ACHN (cell line): ENCODE measurements at regions not wholly inside any gene's neighbourhood (a gene's known extent, or its start where the extent isn't known, plus 50 kb on each side); places are given as distances from the start of the nearest gene placed in this dataset.
"Not testable (repeated sequence)": the region's sequence is repeated elsewhere in the genome, so short reads cannot be mapped to it uniquely, and the experiment has no call there.

Experiments
- DNase-seq: peaks from one replicate; pipeline ENCODE4 v3.0.0-alpha.2; 2015
- in situ Hi-C: cut with HindIII; loops from 2 replicates; pipeline ENCODE4 v1.10.0; 2017; ENCODE audit warnings: low sequenced_read_pairs, low pct_ligation_motif_present, low pct_unique_long_range_greater_than_20kb

GRCh38 chr3:15977598-15978232, 179.9 kb upstream of the ANKRD28 start:
- in situ Hi-C loops: no loop called here
- no peak for DNase-seq

- in situ Hi-C loops: no loop called here
Observed at GRCh38 chr3:15978801-15979200, 181.0 kb upstream of the ANKRD28 start.

DNA sequence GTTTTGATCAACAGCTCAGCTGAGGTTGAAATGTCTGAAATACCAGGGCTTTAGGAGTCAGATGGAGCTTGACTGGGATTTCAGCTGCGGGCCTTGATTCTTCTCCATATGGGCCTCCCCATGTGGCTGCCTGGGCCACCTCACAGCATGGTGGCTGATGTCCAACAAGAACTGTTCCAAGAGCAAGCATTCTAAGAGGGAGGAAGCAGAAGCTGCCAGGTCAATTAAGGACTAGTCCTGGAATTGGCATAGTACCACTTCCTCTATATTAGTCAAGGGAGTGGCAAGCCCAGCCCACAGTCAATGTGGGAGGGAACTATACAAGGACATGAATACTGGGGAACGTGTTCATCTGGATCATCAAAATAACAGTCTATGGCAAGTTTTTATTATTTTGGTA, 181.7 kb upstream of the ANKRD28 start:
- DNase-seq: no peak
- in situ Hi-C loops: no loop called here

More at GRCh38 chr3:15978801-15979200, 181.0 kb upstream of the ANKRD28 start:
- no peak for DNase-seq

DNA sequence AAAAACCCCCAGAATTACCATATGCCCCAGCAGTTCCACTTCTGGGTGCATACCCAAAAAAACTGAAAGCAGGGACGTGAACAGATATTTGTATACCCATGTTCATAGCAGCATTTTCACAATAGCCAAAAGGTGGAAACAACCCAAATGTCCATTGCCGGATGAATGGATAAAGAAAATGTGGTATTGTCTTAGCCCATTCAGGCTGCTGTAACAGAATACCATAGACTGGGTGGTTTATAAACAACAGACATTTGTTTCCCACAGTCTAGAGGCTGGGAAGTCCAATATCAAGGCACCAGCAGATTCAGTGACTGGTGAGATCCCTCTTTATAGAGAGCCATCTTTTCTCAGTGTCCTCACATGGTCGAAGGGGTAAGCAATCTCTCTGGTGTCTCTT, 182.1 kb upstream of the ANKRD28 start:
- in situ Hi-C loops: no loop called here
- DNase-seq: no peak

DNA sequence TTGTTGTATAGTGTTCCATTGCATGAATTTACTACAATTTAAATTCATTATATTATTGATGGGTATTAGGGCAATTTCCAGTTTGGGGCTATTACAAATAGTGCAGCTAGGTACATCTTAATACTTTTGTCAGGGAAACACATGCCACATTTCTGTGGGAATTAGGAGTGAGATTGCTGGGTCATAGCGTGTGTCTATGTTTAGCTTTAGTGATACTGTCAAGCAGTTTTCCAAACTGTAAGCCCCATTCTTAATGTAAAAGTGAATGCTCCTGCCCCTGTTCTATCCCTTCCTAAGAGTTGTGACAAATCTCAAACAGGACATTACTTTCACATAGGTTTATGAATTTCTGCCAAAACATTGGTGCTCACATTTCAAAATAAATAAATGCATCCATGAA, 184.5 kb upstream of the ANKRD28 start:
- in situ Hi-C loops: no loop called here
- peak; percentile 2 for DNase-seq

DNA sequence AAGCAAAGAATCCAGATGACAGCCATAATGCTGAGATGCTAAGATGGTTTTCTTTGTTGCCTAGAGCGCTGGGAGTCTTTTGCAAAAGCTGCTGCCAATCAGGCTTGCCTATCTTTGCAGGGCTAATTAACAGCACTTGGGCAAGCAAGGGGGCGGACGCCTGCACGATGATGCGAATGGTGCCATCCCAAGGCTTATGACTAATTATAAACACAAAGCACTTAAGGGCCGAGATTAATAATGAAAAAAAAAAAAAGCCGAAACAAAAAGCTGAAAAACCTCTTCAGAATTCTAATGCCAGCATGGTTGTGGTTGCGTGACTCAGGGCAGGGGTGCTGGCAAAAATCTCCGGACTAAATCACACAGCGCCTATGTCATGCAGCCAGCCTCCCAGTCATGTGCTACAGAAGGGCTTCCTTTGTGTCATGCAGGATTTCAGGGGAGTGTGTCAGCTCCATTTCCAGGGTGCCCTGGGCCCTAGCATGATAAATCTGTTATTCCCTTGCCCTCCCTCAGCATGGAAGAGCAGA, 185.0 kb upstream of the ANKRD28 start:
- DNase-seq: peak; percentile 88
- in situ Hi-C loops: no loop called here

DNA sequence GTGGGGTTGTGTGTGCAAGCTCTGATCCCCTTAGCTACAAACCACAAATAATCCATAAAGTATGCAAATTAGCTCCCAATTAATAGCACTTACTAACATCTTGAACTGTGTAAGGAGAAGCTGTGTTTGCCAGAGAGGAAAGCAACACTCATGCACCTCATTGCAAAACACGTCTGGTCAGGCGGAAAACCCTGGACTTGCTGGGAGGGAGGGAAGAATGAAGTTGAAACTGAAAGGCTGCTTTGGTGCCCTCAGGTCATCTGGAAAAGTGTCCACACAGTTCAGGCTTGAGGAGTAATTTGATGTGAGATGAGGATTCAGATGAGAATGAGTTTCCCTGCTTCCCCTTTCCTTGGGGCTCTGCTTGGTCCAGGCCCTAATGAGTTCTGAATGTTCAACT, 185.5 kb upstream of the ANKRD28 start:
- in situ Hi-C loops: no loop called here
- peak; percentile 30 for DNase-seq

DNA sequence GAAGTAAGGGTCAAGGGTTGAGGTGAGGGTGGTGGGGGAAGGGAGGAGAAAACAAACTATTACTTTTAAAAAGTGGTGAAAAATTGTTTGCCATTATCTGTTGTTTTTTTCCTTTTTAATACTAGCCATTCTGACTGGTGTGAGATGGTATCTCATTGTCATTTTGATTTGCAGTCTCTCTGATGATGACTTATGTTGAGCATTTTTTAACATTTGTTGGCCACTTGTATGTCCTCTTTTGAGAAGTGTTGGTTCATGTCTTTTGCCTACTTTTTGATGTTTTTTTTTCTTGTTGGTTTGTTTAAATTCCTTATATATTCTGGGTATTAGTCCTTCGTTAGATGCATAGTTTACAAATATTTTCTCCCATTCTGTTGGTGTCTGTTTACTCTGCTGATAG, 185.9 kb upstream of the ANKRD28 start:
- no peak for DNase-seq
- in situ Hi-C loops: no loop called here

DNA sequence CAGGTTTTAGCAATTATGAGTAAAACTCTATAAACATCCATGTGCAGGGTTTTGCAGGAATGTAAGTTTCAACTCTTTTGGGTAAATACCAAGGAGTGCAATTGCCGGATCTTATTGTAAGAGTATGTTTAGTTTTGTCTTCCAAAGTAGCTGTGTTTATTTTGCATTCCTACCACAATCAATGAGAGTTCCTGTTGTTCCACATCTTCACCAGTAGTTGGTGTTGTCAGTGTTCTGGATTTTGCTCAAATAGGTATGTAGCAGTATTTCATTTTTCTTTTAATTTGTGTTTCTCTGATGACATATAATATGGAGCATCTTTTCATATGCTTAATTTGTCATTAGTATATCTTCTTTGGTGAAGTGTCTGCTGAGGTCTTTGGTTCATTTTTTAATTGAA, 185.1 kb upstream of the GALNT15 start:
- in situ Hi-C loops: no loop called here
- no peak for DNase-seq

GRCh38 chr3:15993660-15994059, 180.8 kb upstream of the GALNT15 start:
- in situ Hi-C loops, DNase-seq: not testable (repeated sequence)

GRCh38 chr3:15996496-15996895, 178.0 kb upstream of the GALNT15 start:
- DNase-seq, in situ Hi-C loops: not testable (repeated sequence)

DNA sequence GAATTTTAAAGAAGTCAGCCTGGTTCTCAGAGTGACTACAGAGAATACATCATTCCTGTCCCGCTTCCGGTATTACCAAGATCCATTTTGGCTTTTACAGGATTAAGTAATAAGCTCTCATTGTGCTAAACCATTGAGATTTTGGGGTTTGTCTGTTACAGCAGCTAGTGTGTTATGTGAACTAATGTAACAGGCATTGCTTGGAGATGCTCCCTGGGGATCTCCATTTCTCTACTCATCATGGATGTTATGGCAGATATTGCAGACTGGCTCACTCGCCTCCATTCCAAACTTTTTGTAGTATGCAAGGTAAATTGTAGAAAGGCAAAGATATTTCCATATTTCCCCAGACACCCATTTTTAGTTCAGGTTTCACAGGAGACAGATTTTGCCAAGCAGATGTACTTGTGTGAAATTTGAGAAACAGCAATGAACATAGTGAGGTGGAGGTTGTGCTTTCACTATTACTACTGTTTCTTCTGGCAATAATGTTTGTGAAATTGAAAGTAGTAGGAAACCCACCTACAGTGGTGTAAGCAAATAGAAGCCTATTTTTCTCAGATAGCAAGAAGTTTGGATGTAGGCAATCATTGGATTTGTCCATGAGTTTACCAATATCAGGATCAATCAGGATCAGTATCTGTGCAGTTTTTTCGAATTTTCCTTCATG, 177.1 kb upstream of the GALNT15 start:
- DNase-seq: no peak
- in situ Hi-C loops: no loop called here

DNA sequence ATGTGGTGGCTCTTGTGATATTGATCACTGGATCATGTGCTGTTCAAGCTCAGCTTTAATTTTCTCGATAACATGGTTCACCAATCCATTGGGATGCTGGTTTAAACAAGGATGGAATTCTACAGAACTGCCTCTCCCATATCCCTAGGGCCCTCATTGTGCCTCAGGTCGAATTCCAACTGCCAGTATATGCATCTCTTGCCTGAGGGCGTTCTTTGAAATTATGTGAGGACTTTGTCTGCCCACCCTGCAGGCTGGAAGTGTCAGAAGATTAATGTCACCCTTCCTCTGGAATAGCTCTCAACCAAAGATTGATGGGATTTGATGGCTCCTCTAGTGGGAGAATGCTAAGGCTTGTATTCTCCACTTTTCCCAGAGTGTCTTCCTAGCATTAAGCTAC, 175.6 kb upstream of the GALNT15 start:
- no peak for DNase-seq
- in situ Hi-C loops: no loop called here

DNA sequence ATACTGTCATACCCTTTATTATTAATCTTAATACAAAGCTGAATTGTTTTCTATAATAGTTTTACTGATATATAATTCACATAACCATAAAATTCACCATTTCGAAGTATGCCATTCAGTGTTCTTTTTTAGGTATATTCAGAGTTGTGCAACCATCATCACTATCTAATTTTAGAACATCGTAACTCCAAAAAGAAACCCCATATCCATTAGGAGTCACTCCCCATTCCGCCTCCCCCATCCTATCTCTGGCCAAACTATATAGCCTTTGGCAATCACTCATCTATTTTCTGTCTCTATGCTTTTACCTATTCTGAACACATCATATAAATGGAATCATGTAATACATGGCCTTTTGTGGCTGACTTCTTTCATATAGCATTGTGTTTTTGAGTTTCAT, 169.7 kb upstream of the GALNT15 start:
- in situ Hi-C loops: no loop called here
- DNase-seq: no peak

- DNase-seq: no peak
- in situ Hi-C loops: no loop called here
Observed at GRCh38 chr3:16011376-16011775, 163.1 kb upstream of the GALNT15 start.

- in situ Hi-C loops: no loop called here
- no peak for DNase-seq
Observed at GRCh38 chr3:16012086-16012485, 162.4 kb upstream of the GALNT15 start.

DNA sequence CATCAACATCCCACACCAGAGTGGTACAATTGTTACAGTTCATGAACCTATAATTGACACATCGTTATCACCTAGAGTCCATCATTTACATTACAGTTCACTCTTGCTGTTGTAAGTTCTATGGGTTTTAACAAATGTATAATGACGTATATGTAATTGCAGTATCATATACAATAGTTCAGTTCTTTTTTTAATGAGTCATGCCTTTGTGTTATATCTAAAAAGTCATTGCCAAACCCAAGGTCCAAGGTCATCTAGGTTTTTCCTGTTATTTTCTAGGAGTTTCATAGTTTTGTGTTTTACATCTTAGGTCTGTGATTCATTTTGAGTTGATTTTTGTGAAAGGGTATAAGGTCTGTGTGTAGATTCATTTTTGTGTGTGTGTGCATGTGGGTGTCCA, 160.9 kb upstream of the GALNT15 start:
- in situ Hi-C loops: no loop called here
- DNase-seq: no peak

- in situ Hi-C loops, DNase-seq: not testable (repeated sequence)
Observed at GRCh38 chr3:16021801-16022200, 152.7 kb upstream of the GALNT15 start.

- in situ Hi-C loops, DNase-seq: not testable (repeated sequence)
Observed at GRCh38 chr3:16023881-16024280, 150.6 kb upstream of the GALNT15 start.

DNA sequence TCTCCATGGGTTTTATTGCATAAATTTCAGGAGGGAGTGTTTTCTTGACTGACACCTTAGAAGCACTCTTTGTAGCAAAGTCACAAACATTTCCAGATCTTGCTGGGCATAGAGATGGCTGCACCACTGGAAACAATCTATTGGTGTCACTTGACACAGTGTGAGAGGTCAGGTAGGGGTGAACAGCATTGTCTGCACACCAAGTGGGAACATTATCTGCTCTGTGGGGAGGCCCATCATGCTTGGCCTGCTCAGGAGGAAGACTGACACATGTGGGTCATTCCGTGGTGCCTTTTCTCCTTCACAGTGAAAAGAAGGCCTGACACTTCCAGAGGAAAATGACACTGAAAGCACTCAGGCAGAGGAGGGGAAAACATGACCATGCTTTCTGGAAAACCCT, 149.9 kb upstream of the GALNT15 start:
- in situ Hi-C loops: no loop called here
- no peak for DNase-seq
